RWPE2 (cell line): ENCODE measurements at regions not wholly inside any gene's neighbourhood (a gene's known extent, or its start where the extent isn't known, plus 50 kb on each side); places are given as distances from the start of the nearest gene placed in this dataset.

Experiments used
- ATAC-seq: fragments of 200-7000 bp; cut with Tn5 transposase; 3 replicates; pipeline ENCODE4 v1.9.1; 2021; ENCODE audit warnings: low read depth
- DNase-seq: peaks from one replicate; pipeline ENCODE4 v3.0.0-alpha.2; 2020; ENCODE audit warnings: low spot score
- H3K27ac ChIP-seq: fragments of 450-650 bp; 2 replicates; pipeline ENCODE4 v1.5.1; 2017; ENCODE audit warnings: mild to moderate bottlenecking; ENCODE audit not compliant: poor library complexity, severe bottlenecking
- H3K27me3 ChIP-seq: fragments of 250-450 bp; sonication (Bioruptor Pico); 2 replicates; pipeline ENCODE4 v1.5.1; 2021; ENCODE audit warnings: mild to moderate bottlenecking, moderate library complexity; ENCODE audit not compliant: insufficient read depth, poor library complexity, severe bottlenecking
- H3K36me3 ChIP-seq: fragments of 250-450 bp; sonication (Bioruptor Pico); 2 replicates; pipeline ENCODE4 v1.5.1; 2020; ENCODE audit warnings: low read depth, mild to moderate bottlenecking, moderate library complexity
- H3K4me1 ChIP-seq: fragments of 250-450 bp; sonication (Bioruptor Pico); 2 replicates; pipeline ENCODE4 v1.5.1; 2021; ENCODE audit warnings: mild to moderate bottlenecking, moderate library complexity; ENCODE audit not compliant: insufficient read depth, poor library complexity, severe bottlenecking
- H3K4me3 ChIP-seq: fragments of 250-450 bp; sonication (Bioruptor Pico); 2 replicates; pipeline ENCODE4 v1.5.1; 2021; ENCODE audit warnings: mild to moderate bottlenecking, moderate library complexity; ENCODE audit not compliant: severe bottlenecking
- H3K9me3 ChIP-seq: fragments of 250-450 bp; sonication (Bioruptor Pico); 2 replicates; pipeline ENCODE4 v1.5.1; 2021; ENCODE audit warnings: mild to moderate bottlenecking, moderate library complexity; ENCODE audit not compliant: severe bottlenecking
- CTCF ChIP-seq: fragments of 450-650 bp; IDR thresholded peaks from one replicate; pipeline ENCODE4 v1.5.1; 2017; ENCODE audit warnings: mild to moderate bottlenecking, moderate library complexity; ENCODE audit not compliant: poor library complexity, severe bottlenecking

GRCh38 chr15:62391641-62392262 is 226.7 kb upstream of the C2CD4B start:
- Histone ChIP-seq H3K4me3 (peak overlapping the region; percentile 76), H3K36me3 (no peaks in the 10 kb centered on the region), H3K27me3 (no peaks in the 10 kb centered on the region), H3K27ac (peak overlapping the region; percentile 28), H3K9me3 (no peaks in the 10 kb centered on the region), H3K4me1 (peaks cover 9% of the 10 kb centered on the region)
- ATAC-seq (peak; percentile 68), DNase-seq (no peak)
- TF ChIP-seq CTCF: peak; percentile 62

GRCh38 chr15:62392376-62392775 is 227.3 kb upstream of the C2CD4B start:
- H3K27ac ChIP-seq: no peak overlapping the region
- ATAC-seq (no peak), DNase-seq (no peak)
- TF ChIP-seq CTCF: no peak
- peaks cover 9% of the 10 kb centered on the region for H3K4me1 ChIP-seq
- no peaks in the 10 kb centered on the region for H3K9me3 ChIP-seq
- H3K36me3 ChIP-seq: no peaks in the 10 kb centered on the region
- peak overlapping the region; percentile 76 for H3K4me3 ChIP-seq
- no peaks in the 10 kb centered on the region for H3K27me3 ChIP-seq

- no peak overlapping the region for H3K27ac ChIP-seq
- H3K4me1 ChIP-seq: peaks cover 9% of the 10 kb centered on the region
- TF ChIP-seq CTCF: no peak
- H3K27me3 ChIP-seq: no peaks in the 10 kb centered on the region
- DNase-seq (no peak), ATAC-seq (no peak)
- H3K4me3 ChIP-seq: no peak overlapping the region
- no peaks in the 10 kb centered on the region for H3K9me3 ChIP-seq
- H3K36me3 ChIP-seq: no peaks in the 10 kb centered on the region
These were observed 228.1 kb upstream of the C2CD4B start for GRCh38 chr15:62393196-62393595.

- peaks cover 9% of the 10 kb centered on the region for H3K4me1 ChIP-seq
- no peaks in the 10 kb centered on the region for H3K27me3 ChIP-seq
- no peak overlapping the region for H3K4me3 ChIP-seq
- H3K27ac ChIP-seq: no peak overlapping the region
- ATAC-seq (no peak), DNase-seq (no peak)
- H3K9me3 ChIP-seq: no peaks in the 10 kb centered on the region
- no peaks in the 10 kb centered on the region for H3K36me3 ChIP-seq
- no peak for TF ChIP-seq CTCF
These were observed 229.0 kb upstream of the C2CD4B start for GRCh38 chr15:62394079-62394478.

GRCh38 chr15:62400778-62401177 is 235.7 kb upstream of the C2CD4B start:
- DNase-seq: no peak
- no peaks in the 10 kb centered on the region for H3K27me3 ChIP-seq

More at GRCh38 chr15:62400778-62401177, 235.7 kb upstream of the C2CD4B start:
- ATAC-seq: no peak
- H3K9me3 ChIP-seq: no peaks in the 10 kb centered on the region
- no peak overlapping the region for H3K27ac ChIP-seq
- H3K36me3 ChIP-seq: no peaks in the 10 kb centered on the region
- no peak overlapping the region for H3K4me3 ChIP-seq
- no peak for TF ChIP-seq CTCF
- peaks cover 14% of the 10 kb centered on the region for H3K4me1 ChIP-seq
